Tibial nerve (tissue), 4 donors: ENCODE measurements at regions not wholly inside any gene's neighbourhood (a gene's known extent, or its start where the extent isn't known, plus 50 kb on each side); places are given as distances from the start of the nearest gene placed in this dataset.
"Not testable (repeated sequence)": the region's sequence is repeated elsewhere in the genome, so short reads cannot be mapped to it uniquely, and the experiment has no call there.

Source experiments
- EP300 ChIP-seq, 2 donors: sonication (generic); formaldehyde crosslinking; IDR thresholded peaks; one replicate each; pipeline ENCODE4 v1.6.1; 2017; ENCODE audit warnings: antibody characterized with exemption in 2 of 2, mild to moderate bottlenecking in 1 of 2
- POLR2A ChIP-seq, 2 donors: fragments of 450-650 bp; IDR thresholded peaks; one replicate each; pipeline ENCODE4 v1.6.1; 2017; ENCODE audit warnings: antibody characterized with exemption in 2 of 2, mild to moderate bottlenecking in 2 of 2, moderate library complexity in 2 of 2
- TF ChIP-seq, protein P1 (sequence below), 5 experiments: fragments of 200-600 bp in 3 of 5; fragments of 450-650 bp in 2 of 5; sonication (generic) in 3 of 5; IDR thresholded peaks; one replicate each; pipeline ENCODE4 v1.5.1; 2016 to 2019; ENCODE audit warnings: antibody characterized with exemption in 5 of 5, mild to moderate bottlenecking in 3 of 5, moderate library complexity in 2 of 5

DNA sequence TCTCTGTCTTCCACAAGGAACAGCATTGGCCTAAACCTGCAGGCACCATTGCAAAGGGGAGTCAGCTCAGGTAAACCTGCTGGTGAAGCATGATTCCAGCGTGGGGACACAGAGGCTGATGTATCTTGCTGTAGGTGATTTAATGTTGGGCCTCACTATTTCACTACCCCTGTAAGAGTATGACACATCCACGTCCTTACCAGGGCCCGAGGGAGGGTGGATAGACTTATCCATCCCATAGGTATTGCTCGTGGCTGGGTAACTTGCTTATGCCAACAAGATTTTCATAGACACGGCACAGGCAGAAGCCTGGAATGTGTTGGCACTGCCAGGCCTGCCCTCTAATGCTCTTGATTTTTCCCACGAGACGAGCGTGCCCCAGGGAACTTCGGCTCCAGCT is 107.4 kb upstream of the SULF2 start:
- TF ChIP-seq, protein P1, sequence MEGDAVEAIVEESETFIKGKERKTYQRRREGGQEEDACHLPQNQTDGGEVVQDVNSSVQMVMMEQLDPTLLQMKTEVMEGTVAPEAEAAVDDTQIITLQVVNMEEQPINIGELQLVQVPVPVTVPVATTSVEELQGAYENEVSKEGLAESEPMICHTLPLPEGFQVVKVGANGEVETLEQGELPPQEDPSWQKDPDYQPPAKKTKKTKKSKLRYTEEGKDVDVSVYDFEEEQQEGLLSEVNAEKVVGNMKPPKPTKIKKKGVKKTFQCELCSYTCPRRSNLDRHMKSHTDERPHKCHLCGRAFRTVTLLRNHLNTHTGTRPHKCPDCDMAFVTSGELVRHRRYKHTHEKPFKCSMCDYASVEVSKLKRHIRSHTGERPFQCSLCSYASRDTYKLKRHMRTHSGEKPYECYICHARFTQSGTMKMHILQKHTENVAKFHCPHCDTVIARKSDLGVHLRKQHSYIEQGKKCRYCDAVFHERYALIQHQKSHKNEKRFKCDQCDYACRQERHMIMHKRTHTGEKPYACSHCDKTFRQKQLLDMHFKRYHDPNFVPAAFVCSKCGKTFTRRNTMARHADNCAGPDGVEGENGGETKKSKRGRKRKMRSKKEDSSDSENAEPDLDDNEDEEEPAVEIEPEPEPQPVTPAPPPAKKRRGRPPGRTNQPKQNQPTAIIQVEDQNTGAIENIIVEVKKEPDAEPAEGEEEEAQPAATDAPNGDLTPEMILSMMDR (IDR thresholded peaks at IDR 0.05), result not testable (repeated sequence)
- TF ChIP-seq POLR2A, EP300 (IDR thresholded peaks at IDR 0.05): not testable (repeated sequence)
